Type B pancreatic cell (in vitro differentiated cells): ENCODE measurements at regions not wholly inside any gene's neighbourhood (a gene's known extent, or its start where the extent isn't known, plus 50 kb on each side); places are given as distances from the start of the nearest gene placed in this dataset.

Source experiments
- DNase-seq: peaks from one replicate; pipeline ENCODE4 v3.0.0; 2021; ENCODE audit warnings: mixed read lengths; ENCODE audit not compliant: unreplicated experiment; ENCODE audit errors: extremely low spot score
- H3K27ac Mint-ChIP-seq: 2 replicates; pipeline ENCODE4 v1.8.0; 2021; ENCODE audit warnings: mild to moderate bottlenecking, mixed read lengths
- H3K27me3 Mint-ChIP-seq: 2 replicates; pipeline ENCODE4 v1.8.0; 2021; ENCODE audit warnings: mixed read lengths
- H3K36me3 Mint-ChIP-seq: 2 replicates; pipeline ENCODE4 v1.8.0; 2021; ENCODE audit warnings: mixed read lengths
- H3K4me1 Mint-ChIP-seq: one replicate; pipeline ENCODE4 v1.8.0; 2021; ENCODE audit warnings: mixed read lengths; ENCODE audit not compliant: unreplicated experiment
- H3K4me3 Mint-ChIP-seq: 2 replicates; pipeline ENCODE4 v1.8.0; 2021; ENCODE audit warnings: mild to moderate bottlenecking, mixed read lengths
- H3K9me3 Mint-ChIP-seq: 2 replicates; pipeline ENCODE4 v1.8.0; 2021; ENCODE audit warnings: mixed read lengths
- TF ChIP-seq, protein P1 (sequence below): fragments of 200-600 bp; sonication (generic); conservative IDR thresholded peaks from 2 replicates; pipeline ENCODE4 v1.5.0; 2021; ENCODE audit warnings: antibody characterized with exemption, mild to moderate bottlenecking

DNA sequence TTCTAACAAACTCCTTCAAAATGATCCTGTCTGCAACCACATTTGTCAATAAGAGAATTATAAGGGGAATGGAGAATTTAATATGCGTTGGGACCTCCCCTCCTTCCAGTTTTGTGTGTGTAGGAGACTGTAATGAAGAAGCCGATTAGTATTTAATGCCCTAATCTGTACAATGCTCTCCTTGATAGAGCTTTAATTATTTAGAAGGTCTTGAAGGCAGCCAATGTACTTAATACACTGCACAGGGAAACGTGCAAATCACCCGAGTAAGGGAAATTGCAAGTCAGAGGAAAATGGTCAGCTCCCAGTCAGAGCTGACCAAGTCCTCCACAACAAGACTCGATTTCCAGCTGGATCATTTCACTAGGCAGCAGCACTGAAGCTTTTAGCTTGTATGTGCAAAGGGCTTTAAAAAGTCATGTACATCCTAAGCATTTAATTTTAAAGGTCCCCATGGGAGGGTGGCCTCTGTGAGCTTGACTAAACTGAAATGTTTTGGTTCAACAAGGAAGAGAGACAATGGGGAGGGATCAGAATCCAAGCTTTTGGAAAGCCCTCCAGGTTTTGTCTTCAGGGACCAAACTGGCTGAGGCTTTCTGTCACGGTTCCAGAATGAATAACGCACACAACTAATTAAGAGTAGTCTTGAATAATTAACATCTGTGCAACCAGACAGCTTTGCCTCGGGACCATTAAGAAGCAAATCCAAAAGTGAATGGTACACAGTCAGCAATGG, 159.8 kb upstream of the MITF start:
- Mint-ChIP-seq H3K9me3 (no peaks in the 10 kb centered on the region), H3K4me3 (no peak overlapping the region), H3K36me3 (no peaks in the 10 kb centered on the region), H3K27me3 (no peaks in the 10 kb centered on the region), H3K27ac (no peak overlapping the region), H3K4me1 (no peaks in the 10 kb centered on the region)
- no peak for DNase-seq
- TF ChIP-seq, protein P1, sequence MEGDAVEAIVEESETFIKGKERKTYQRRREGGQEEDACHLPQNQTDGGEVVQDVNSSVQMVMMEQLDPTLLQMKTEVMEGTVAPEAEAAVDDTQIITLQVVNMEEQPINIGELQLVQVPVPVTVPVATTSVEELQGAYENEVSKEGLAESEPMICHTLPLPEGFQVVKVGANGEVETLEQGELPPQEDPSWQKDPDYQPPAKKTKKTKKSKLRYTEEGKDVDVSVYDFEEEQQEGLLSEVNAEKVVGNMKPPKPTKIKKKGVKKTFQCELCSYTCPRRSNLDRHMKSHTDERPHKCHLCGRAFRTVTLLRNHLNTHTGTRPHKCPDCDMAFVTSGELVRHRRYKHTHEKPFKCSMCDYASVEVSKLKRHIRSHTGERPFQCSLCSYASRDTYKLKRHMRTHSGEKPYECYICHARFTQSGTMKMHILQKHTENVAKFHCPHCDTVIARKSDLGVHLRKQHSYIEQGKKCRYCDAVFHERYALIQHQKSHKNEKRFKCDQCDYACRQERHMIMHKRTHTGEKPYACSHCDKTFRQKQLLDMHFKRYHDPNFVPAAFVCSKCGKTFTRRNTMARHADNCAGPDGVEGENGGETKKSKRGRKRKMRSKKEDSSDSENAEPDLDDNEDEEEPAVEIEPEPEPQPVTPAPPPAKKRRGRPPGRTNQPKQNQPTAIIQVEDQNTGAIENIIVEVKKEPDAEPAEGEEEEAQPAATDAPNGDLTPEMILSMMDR: no peak

DNA sequence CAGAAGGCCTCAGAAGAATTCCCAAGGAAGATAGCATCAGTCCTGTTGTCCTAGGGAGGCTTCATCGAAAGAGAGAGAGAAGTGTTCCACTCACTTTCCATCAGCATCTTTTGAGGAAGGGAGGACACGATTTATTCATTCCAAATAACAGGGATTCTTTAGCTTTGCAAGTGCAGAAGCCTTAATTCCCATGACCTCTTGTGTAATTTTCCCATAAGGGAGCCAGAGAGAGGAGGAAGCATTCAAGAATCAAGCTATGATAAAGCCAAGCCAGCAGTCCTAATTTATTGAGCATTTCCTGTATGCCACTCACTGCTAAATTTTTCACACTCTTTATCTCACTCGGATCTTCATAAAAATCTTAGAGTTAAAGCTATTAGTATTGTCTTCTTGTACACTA, 169.7 kb upstream of the MITF start:
- no peak for DNase-seq
- Mint-ChIP-seq H3K4me3 (no peak overlapping the region), H3K27me3 (peaks cover 4% of the 10 kb centered on the region), H3K27ac (no peak overlapping the region), H3K36me3 (no peaks in the 10 kb centered on the region), H3K9me3 (no peaks in the 10 kb centered on the region), H3K4me1 (no peaks in the 10 kb centered on the region)
- TF ChIP-seq, protein P1: no peak

DNA sequence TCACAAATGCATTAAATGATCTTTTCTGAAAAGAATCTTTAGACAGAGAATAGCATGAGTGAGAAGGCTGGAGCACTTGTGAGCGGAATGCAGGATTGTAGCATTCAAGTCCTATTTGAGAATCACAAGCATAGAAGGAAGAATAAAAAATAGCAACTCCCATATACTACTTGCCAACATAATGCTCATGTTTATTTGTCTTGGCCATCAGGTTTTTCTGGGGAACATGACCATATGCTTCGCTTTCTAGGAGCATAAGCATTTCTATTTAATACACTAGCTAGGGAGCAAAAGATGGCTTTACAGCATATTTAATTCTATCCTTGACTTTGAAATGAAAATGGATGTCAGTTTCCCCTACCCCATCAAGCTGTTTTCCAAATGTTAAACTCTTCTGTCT, 170.3 kb upstream of the MITF start:
- Mint-ChIP-seq H3K36me3 (no peaks in the 10 kb centered on the region), H3K9me3 (no peaks in the 10 kb centered on the region), H3K4me3 (no peak overlapping the region), H3K27ac (no peak overlapping the region), H3K27me3 (peaks cover 4% of the 10 kb centered on the region), H3K4me1 (no peaks in the 10 kb centered on the region)
- TF ChIP-seq, protein P1: no peak
- no peak for DNase-seq

DNA sequence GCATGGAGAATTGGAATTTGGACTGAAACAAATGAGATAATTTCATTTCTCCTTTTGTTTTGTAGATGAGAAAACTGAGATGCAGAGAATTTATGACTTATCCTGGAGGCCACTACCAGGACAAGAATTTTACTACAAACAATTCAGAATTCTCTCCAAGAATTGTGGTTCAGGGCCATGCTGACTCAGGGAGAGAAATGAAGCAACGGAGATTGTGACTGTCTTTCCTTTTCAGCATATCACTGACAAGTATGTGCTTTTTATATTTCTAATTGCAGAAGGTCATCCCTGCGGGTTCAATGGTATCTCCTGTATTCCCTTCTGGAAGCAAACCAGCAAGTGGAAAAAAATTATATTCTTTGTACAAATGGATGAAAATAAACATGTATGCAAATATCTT, 170.8 kb upstream of the MITF start:
- no peaks in the 10 kb centered on the region for H3K9me3 Mint-ChIP-seq
- no peaks in the 10 kb centered on the region for H3K36me3 Mint-ChIP-seq
- no peak overlapping the region for H3K27ac Mint-ChIP-seq
- H3K4me3 Mint-ChIP-seq: no peak overlapping the region
- H3K4me1 Mint-ChIP-seq: no peaks in the 10 kb centered on the region
- H3K27me3 Mint-ChIP-seq: peaks cover 4% of the 10 kb centered on the region
- DNase-seq: no peak
- TF ChIP-seq, protein P1: no peak

DNA sequence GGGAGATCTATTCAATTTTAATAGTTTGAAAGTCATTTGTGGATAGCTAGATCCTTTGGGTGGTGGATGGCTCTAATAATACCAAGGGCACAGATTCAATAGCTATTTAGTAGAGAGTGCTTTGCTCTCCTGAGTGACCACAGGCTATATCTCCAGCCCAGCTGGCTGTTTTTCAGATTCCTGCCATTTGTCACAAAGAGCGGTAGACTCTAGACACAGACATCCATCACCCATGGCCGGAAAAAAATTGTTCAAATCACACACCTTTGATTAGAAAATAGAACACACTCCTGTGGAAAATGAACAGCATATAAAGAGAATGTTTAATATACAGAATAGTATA, 171.6 kb upstream of the MITF start:
- DNase-seq: no peak
- Mint-ChIP-seq H3K4me3 (no peak overlapping the region), H3K27ac (no peak overlapping the region), H3K9me3 (no peaks in the 10 kb centered on the region), H3K4me1 (no peaks in the 10 kb centered on the region), H3K36me3 (no peaks in the 10 kb centered on the region), H3K27me3 (peaks cover 4% of the 10 kb centered on the region)
- TF ChIP-seq, protein P1: no peak
